PC-3 (cell line): ENCODE measurements at regions not wholly inside any gene's neighbourhood (a gene's known extent, or its start where the extent isn't known, plus 50 kb on each side); places are given as distances from the start of the nearest gene placed in this dataset.

Experiments
- ATAC-seq: fragments of 200-7000 bp; cut with Tn5 transposase; 2 replicates; pipeline ENCODE4 v1.9.1; 2020; ENCODE audit warnings: mild to moderate bottlenecking, moderate library complexity
- BruUV-seq: library from RNA; stranded (reverse); fragments of 400-500 nt; replicated peaks from 2 replicates; lab custom pipeline; 2021; lab: Mats Ljungman, UMichigan
- CTCF ChIA-PET: fragments of 300-600 bp; sonication (Branson Sonifier 250); formaldehyde crosslinking; loops from one replicate; lab custom pipeline; 2022; ENCODE audit warnings: antibody characterized with exemption; lab: Charles Lee
- POLR2A ChIA-PET: fragments of 300-600 bp; sonication (Branson Sonifier 250); formaldehyde crosslinking; loops from one replicate; lab custom pipeline; 2022; ENCODE audit warnings: antibody characterized with exemption; ENCODE audit not compliant: unreplicated experiment; lab: Charles Lee
- DNase-seq: peaks from one replicate; pipeline ENCODE4 v3.0.0-alpha.2; 2015
- H2AFZ ChIP-seq: fragments of 300-600 bp; sonication (generic); 2 replicates; pipeline ENCODE4 v1.6.0; 2016; ENCODE audit warnings: antibody characterized with exemption, low read length
- H3F3A ChIP-seq: fragments of 300-600 bp; sonication (generic); one replicate; pipeline ENCODE4 v1.6.0; 2017; ENCODE audit warnings: antibody characterized with exemption, low read length, control low read depth, mild to moderate bottlenecking; ENCODE audit not compliant: unreplicated experiment
- H3K27ac ChIP-seq: fragments of 300-600 bp; sonication (generic); 2 replicates; pipeline ENCODE4 v1.5.1; 2016; ENCODE audit warnings: mild to moderate bottlenecking, low read length
- H3K27me3 ChIP-seq: fragments of 300-600 bp; sonication (generic); 2 replicates; pipeline ENCODE4 v1.6.1; 2016; ENCODE audit warnings: low read length, mixed read lengths
- H3K36me3 ChIP-seq: fragments of 300-600 bp; sonication (generic); 2 replicates; pipeline ENCODE4 v1.6.1; 2016; ENCODE audit warnings: low read depth, mixed run types, low read length, mixed read lengths
- H3K4me1 ChIP-seq: fragments of 300-600 bp; sonication (generic); 2 replicates; pipeline ENCODE4 v1.5.1; 2016; ENCODE audit warnings: low read length; ENCODE audit not compliant: insufficient read depth
- H3K4me2 ChIP-seq: fragments of 300-600 bp; sonication (generic); 2 replicates; pipeline ENCODE4 v1.6.0; 2016; ENCODE audit warnings: low read length
- H3K4me3 ChIP-seq: fragments of 300-600 bp; sonication (generic); 2 replicates; pipeline ENCODE4 v1.5.1; 2016; ENCODE audit warnings: mild to moderate bottlenecking, low read length, mixed read lengths
- H3K79me2 ChIP-seq: fragments of 300-600 bp; sonication (generic); 2 replicates; pipeline ENCODE4 v1.6.1; 2017; ENCODE audit warnings: low read length, mixed read lengths
- H3K9ac ChIP-seq: fragments of 300-600 bp; sonication (generic); 2 replicates; pipeline ENCODE4 v1.6.0; 2016; ENCODE audit warnings: mild to moderate bottlenecking, low read length
- H3K9me2 ChIP-seq: fragments of 300-600 bp; sonication (generic); replicated peaks from 2 replicates; pipeline ENCODE4 v1.6.1; 2016; ENCODE audit warnings: mixed run types, low read length, mixed read lengths
- H3K9me3 ChIP-seq: fragments of 300-600 bp; sonication (generic); 2 replicates; pipeline ENCODE4 v1.6.1; 2016; ENCODE audit warnings: low read length, mixed read lengths
- H4K20me1 ChIP-seq: fragments of 300-600 bp; sonication (generic); 2 replicates; pipeline ENCODE4 v1.6.1; 2016; ENCODE audit warnings: low read length, mixed read lengths
- EZH2 ChIP-seq: fragments of 300-600 bp; sonication (generic); IDR thresholded peaks from one replicate; pipeline ENCODE4 v1.6.1; 2017; ENCODE audit warnings: antibody characterized with exemption, mild to moderate bottlenecking, low read length; ENCODE audit not compliant: unreplicated experiment
- EZH2phosphoT487 ChIP-seq: fragments of 300-600 bp; sonication (generic); IDR thresholded peaks from 2 replicates; pipeline ENCODE4 v1.6.1; 2018; ENCODE audit warnings: mild to moderate bottlenecking, antibody characterized with exemption, low read length, borderline replicate concordance
- intact Hi-C: fragments of 100-400 bp; cut with micrococcal nuclease; formaldehyde crosslinking; loops from 2 replicates; pipeline ENCODE4 v1.9.0; 2023
- TF ChIP-seq, protein P1 (sequence below): fragments of 300-600 bp; sonication (generic); conservative IDR thresholded peaks from 2 replicates; pipeline ENCODE4 v1.5.1; 2017; ENCODE audit warnings: antibody characterized with exemption, low read depth, mild to moderate bottlenecking, low read length

DNA sequence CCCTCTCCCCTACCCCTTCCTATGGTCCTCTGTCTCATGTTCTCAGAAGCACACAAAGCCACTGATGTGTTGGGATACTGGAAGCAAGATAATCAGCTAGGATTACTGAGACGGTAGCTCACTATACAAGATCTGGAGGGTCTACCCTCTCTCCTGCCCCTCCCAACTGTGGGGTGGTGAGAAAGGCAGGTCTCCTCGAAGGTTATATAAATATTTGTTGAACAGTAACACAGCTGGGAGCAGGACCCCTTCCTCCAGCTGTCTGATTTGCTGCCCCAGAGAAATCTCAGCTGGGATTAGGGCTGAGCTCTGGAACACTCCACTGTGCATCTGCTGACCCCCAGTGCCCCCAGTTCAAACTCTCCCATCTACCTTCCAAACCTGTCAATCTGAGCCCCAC, 94.2 kb upstream of the IPO9 start:
- Histone ChIP-seq H3K4me2 (no peak overlapping the region), H2AFZ (no peak overlapping the region), H3K79me2 (no peaks in the 10 kb centered on the region), H4K20me1 (no peaks in the 10 kb centered on the region), H3F3A (no peaks in the 10 kb centered on the region), H3K4me1 (peaks cover 6% of the 10 kb centered on the region; the same call in 1 of the 2 replicates), H3K9me2 (no peaks in the 10 kb centered on the region), H3K4me3 (no peak overlapping the region), H3K27ac (no peak overlapping the region), H3K36me3 (no peaks in the 10 kb centered on the region), H3K9me3 (no peaks in the 10 kb centered on the region), H3K9ac (no peak overlapping the region), H3K27me3 (no peaks in the 10 kb centered on the region)
- CTCF ChIA-PET, result no interaction called here
- no peak for DNase-seq
- no peak for ATAC-seq
- no TSS peak for BruUV-seq
- intact Hi-C loops, result no loop called here
- POLR2A ChIA-PET, result no interaction called here
- TF ChIP-seq EZH2 (no peak), EZH2phosphoT487 (no peak)
- TF ChIP-seq, protein P1, sequence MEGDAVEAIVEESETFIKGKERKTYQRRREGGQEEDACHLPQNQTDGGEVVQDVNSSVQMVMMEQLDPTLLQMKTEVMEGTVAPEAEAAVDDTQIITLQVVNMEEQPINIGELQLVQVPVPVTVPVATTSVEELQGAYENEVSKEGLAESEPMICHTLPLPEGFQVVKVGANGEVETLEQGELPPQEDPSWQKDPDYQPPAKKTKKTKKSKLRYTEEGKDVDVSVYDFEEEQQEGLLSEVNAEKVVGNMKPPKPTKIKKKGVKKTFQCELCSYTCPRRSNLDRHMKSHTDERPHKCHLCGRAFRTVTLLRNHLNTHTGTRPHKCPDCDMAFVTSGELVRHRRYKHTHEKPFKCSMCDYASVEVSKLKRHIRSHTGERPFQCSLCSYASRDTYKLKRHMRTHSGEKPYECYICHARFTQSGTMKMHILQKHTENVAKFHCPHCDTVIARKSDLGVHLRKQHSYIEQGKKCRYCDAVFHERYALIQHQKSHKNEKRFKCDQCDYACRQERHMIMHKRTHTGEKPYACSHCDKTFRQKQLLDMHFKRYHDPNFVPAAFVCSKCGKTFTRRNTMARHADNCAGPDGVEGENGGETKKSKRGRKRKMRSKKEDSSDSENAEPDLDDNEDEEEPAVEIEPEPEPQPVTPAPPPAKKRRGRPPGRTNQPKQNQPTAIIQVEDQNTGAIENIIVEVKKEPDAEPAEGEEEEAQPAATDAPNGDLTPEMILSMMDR, result no peak

DNA sequence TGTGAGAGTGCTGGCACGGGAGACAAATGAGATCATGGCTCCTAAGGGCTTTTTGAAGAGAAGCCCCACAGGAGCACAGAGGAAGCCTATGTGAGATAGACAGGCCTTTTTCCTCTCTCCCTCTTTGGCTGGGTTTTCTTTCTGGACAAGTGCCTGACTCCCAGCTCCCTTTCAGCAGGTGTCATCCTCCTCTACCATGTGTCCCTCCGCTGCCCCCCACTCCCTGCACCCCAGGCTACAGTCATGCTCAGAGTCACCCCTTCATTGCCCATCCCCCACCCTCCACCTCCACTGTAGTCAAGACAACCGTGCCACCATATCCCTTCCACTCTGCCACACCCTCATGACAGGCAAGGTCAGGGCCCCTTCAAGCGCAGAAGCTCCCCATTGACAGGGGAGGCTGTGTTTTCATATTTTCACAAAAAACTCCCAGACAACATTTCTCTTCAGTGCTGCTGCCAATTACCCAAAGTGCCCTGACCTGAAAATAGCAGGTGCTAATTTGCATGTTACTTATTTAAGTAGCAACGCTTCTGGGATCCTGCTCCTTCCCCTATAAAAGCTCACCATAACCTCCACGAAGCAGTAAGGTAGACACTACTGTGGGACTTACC, 92.1 kb upstream of the IPO9 start:
- Histone ChIP-seq H3K4me1 (peaks cover 6% of the 10 kb centered on the region; the same call in 1 of the 2 replicates), H4K20me1 (no peaks in the 10 kb centered on the region), H3K36me3 (no peaks in the 10 kb centered on the region), H3K4me2 (no peak overlapping the region), H2AFZ (no peak overlapping the region), H3F3A (no peaks in the 10 kb centered on the region), H3K9me3 (no peaks in the 10 kb centered on the region), H3K27me3 (no peaks in the 10 kb centered on the region), H3K4me3 (no peak overlapping the region), H3K9me2 (no peaks in the 10 kb centered on the region), H3K9ac (no peak overlapping the region), H3K79me2 (no peaks in the 10 kb centered on the region; the same call in 1 of the 2 replicates), H3K27ac (no peak overlapping the region)
- ChIA-PET POLR2A (no interaction called here), CTCF (no interaction called here)
- ATAC-seq (no peak), DNase-seq (no peak)
- TF ChIP-seq EZH2 (no peak), EZH2phosphoT487 (no peak)
- TF ChIP-seq, protein P1, result no peak
- intact Hi-C loops, result no loop called here
- BruUV-seq, result no TSS peak

DNA sequence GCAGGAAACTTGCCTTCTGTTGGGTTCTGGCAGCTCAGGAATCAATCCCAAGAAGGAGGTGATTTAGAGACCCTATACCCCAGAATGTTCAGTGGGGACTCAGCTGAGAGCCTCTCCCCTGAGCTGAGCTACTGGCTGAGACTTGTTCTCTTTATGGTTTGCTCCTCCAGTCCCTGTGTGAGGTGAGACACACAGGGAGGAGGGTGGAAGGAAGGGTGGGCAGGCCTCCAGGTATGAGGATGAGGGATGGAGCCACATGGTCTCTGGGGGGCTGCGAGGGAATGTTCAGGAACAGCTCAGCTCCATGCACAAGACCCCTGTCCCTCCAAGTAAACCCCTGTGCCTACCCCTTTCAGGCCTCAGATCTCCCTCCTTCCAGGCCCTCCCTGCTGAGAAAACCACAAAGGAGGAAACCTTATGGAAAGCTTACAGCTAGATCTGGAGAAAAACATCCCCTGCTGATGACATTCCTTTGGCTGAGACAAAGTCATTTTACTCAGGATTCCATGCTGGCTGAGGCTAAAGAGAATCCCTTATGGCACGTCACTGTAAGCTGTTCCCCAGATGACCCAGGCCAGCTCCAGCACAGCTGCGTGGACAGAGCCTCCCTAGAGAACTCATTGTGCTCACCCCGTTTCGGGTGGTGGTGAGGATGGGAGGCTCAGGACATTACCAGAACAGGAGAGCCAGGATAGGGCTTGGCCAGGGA, 91.5 kb upstream of the IPO9 start:
- no peak for ATAC-seq
- Histone ChIP-seq H3K27ac (no peak overlapping the region), H3K79me2 (no peaks in the 10 kb centered on the region; the same call in 1 of the 2 replicates), H3K4me2 (no peak overlapping the region), H3K36me3 (no peaks in the 10 kb centered on the region), H4K20me1 (no peaks in the 10 kb centered on the region), H3K9me2 (no peaks in the 10 kb centered on the region), H2AFZ (no peak overlapping the region), H3K27me3 (no peaks in the 10 kb centered on the region), H3K9ac (no peak overlapping the region), H3K4me3 (no peak overlapping the region), H3K9me3 (no peaks in the 10 kb centered on the region), H3F3A (no peaks in the 10 kb centered on the region), H3K4me1 (peaks cover 6% of the 10 kb centered on the region; the same call in 1 of the 2 replicates)
- no TSS peak for BruUV-seq
- no peak for TF ChIP-seq EZH2
- no peak for TF ChIP-seq EZH2phosphoT487
- TF ChIP-seq, protein P1, result no peak
- ChIA-PET CTCF (no interaction called here), POLR2A (no interaction called here)
- intact Hi-C loops, result no loop called here
- DNase-seq, result no peak
